NCI-H128 (cell line): ENCODE measurements at regions not wholly inside any gene's neighbourhood (a gene's known extent, or its start where the extent isn't known, plus 50 kb on each side); places are given as distances from the start of the nearest gene placed in this dataset.
"Not testable (repeated sequence)": the region's sequence is repeated elsewhere in the genome, so short reads cannot be mapped to it uniquely, and the experiment has no call there.

ENCODE experiments used
- DNase-seq: peaks from one replicate; lab custom pipeline; 2025; ENCODE audit not compliant: unreplicated experiment; lab: John Stamatoyannopoulos, UW

DNA sequence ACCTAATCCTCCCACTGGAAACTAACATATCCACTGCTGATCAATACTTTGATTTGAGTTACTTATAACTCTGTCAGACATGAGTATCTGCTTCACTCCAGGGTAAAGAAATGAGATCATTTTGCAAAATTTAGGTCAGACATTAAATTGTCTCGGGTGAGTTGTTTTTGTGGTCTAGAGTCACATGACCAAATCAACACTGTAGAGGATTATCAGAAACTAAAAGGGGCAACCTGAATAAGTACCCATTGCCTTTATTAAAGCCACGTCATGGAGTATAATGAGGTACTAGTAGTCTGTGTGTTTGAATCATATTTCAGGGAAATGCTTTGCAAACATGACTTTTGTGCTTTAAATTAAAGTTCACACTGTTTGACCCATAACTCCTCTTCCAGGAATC, 107.7 kb upstream of the ADO start:
- DNase-seq: no peak

DNA sequence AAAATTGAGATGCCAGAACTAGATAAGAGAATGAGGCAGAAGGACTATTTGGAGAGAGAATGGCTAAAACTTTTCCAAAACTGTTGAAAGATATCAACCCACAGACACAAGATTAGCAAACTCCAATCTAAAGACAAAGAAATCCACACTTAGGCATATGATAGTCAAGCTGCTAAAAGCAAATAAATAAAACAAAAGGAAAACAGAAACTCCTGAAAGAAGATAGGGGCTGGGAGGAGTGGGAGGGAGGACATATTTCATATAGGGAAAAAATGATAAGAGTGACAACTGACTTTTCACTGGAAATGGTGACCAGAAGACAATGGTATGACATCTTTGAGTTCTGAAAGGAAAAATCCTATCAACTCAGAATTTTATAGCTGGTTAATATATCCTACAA, 105.4 kb upstream of the ADO start:
- DNase-seq: no peak

DNA sequence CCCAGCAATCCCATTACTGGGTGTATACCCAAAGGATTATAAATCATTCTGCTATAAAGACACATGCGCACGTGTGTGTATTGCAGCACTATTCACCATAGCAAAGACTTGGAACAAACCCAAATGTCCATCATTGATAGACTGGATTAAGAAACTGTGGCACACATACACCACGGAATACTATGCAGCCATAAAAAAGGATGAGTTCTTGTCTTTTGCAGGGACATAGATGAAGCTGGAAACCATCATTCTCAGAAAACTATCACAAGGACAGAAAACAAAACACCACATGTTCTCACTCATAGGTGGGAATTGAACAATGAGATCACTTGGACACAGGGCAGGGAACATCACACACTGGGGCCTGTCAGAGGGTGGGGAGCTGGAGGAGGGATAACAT, 100.4 kb upstream of the ADO start:
- DNase-seq: not testable (repeated sequence)

DNA sequence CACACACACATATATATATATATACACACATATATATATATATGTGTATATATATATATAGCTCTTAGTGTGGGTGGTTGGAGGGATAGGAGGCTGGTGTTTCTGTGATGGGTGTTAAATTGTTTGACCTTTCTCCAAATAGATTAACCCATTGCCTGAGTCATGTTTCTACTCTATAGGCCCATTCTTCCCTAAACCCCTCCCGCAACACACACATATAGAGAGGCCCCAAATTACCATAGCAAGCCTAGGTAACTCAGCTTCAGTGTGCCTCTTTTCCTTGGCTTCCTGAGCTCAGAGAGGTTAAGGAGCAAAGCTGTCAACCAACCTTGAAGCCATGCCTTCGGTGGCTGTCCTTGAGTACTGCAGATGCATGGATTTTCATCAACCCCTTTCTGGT, 98.7 kb upstream of the ADO start:
- DNase-seq: no peak

DNA sequence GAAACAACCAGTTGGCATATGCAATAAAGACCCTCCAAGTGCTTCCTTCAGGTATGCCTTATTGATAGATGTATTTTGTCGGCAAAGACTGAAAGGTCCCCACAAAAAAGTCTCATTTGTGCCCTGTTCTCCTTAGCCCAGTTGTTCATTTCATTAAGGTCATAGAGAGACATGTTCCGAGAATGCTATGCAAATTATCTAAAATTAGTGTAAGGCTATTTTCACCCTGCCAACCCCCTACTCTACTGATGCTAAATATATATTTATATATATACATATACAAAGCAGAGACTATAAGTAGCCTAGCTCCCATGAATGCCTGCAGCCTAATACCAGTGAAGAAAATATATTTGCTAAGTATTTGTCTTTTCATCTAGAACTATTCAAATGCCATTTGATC, 96.7 kb upstream of the ADO start:
- DNase-seq: no peak

DNA sequence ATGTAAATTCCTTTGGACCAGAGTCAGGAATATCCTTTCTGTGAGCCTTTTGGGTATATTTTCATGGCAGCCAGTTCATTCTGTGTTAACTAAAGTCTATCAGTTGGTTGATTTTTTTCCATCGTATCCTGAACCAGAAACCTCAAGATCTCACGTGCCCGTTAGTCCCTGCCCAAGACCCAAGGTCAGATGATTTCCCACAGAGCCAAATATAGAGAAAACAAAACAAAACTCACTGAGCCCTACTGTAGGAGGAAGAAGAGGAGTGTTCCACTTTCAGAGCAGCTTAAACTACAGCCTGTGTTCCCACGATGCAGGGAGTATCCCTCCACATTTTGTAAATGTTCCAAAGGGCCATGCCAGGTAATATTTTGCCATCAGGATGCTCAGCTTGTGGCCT, 96.0 kb upstream of the ADO start:
- no peak for DNase-seq

DNA sequence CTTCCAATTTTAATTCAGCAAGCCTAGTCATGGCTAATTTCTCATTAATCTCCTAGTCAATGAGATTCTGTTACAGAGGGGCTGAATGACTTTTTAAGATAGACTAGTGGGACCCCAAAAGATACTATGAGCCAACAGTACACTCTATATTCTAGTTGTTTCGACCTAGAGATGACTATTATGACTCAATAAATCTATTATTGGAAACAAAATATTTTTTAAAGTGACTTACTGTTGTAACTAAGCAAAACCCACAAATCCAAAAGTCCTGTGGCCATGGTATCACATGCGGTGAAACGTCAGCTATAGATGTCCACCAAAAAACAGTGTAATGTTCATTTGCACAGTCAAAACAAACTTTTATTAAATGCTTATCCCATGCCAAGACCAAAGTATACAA, 95.3 kb upstream of the ADO start:
- DNase-seq: no peak

DNA sequence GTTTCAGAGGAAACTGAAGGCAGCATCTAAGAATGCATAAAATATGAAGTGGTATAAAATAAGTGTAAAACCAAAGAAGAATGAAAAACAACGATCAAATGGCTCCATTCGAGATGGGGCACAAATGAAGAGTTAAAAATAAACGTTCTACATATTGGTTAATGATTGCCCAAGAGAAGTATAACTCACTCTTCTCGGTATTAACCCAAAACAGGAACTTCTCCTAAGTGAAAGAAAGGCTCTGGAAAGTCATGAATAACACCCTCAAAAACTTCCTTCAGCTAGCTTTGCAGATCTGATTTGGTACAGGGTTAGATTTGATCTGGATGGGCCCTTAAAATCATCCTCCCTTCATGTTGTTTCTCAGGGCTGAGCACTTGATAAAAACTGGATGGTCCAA, 94.3 kb upstream of the ADO start:
- no peak for DNase-seq

DNA sequence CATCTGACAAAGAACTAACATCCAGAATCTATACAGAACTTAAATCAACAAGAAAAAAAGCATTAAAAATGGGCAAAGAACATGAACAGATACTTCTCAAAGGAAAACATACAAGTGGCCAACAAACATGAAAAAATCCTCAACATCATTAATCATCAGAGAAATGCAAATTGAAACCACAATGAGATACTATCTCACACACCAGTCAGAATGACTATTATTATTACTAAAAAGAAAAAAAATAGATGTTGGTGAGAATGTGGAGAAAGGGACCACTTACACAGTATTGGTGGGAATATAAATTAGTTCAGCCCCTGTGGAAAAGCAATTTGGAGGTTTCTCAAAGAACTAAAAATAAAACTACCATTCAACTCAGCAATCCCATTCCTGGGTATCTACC, 89.1 kb upstream of the ADO start:
- no peak for DNase-seq

DNA sequence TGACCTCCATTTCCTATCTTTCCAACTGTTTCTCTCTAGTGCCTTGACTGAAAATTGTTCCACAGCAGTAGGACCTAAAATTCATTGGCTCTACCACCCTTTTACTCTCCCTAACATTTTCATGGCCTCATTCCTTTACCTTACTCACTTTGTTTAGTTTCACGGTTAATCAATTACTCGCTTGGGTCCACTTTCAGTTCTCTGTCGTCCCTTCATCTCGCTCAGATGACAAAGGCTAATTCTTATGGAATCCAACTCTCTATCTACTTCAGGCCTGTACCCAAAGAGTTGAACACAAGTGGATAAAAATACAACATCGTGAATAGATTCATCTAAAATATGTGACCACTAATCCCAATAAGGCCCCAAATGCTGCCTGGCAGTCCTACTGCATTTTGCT, 85.9 kb upstream of the ADO start:
- no peak for DNase-seq

DNA sequence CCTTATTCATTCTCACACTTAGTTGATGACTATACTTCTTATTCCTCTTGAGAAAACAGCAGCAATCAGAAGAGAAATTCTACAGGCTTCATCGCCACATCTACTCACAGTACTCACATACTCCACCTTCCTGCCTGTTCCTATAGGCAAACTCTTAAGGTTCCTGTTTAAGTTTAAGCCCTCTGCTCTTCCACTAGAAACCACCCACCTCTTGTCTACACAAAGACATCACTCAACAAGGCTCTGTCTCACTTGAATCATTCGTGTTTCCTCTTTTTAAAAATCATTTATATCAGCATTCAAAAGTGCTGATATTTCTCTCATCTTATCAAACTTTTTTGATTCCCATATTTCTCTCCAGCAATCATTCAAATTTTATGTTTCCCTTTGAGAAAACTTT, 85.5 kb upstream of the ADO start:
- no peak for DNase-seq

DNA sequence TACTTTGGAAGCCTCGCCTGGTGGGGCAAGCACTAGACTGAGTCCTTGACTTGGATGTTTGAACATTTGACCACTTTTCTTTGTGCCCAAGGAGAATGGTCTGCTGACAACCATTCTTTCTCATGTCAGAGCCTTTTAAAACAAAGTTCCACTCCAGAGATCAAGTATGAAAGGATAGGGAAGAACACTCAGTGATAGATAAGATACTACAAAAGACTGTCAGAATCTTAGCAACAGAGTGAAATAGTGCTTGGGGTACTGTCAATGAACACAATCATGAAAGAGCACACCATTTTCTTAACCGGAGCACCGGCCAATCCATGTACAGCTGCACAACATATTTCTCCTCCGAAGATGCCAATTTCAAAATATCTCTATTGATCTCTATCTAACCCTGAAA, 82.8 kb upstream of the ADO start:
- no peak for DNase-seq

DNA sequence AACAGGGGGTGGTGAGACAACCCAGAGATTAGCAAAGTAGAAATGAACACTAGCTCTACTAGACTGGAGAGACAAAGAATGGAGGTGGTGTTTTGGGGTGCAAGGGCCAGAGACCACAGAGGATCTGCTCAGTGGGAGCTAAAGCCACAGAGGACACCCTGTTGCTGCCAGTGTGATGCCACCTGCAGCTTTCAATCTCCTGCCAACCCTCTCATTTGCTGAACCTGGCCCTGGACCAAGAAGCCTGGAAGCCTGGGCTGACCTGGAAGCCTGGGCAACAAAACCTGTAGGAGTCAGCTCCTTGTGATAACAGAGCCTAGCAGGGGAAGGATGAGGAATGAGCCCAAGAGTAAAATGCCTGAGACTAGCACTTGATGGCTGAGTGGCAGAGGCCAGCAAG, 81.1 kb upstream of the ADO start:
- DNase-seq: no peak

DNA sequence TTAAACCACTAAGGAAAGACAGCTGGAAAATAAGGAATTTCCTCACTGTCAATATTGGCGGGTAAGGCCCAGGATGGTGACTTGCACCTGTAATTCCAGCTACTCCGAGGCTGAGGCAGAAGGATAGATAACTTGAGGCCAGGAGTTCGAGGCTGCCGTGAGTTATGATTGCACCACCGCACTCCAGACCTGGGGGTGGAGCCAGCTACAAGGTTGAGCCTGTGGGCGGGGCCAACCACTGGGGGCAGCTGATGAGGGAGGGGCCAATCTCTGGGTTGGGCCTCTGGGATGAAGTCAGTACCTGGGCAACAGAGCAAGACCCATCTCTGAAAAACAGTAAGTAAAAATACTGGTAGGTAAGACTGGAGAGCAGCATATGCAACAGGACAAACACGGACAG, 80.1 kb upstream of the ADO start:
- no peak for DNase-seq

DNA sequence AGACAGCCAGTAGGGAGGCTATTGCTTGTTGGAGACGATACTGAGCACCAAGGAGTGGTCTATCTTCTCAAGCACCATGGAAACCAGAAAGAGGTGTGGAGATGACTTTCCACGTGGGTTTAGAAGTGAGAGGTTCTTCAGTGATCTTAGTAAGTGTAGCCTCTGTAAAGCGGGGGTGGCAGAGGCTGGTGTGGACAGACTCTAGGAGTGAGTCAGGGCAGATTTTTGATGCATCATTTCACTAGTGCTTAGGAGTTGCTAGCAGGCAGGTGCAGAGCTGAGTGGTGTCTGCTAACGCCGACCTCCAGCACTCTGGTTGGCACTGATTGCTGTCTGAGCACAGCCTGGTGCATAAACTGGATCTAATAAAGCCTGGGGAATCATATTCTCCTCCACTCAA, 78.4 kb upstream of the ADO start:
- DNase-seq: no peak

DNA sequence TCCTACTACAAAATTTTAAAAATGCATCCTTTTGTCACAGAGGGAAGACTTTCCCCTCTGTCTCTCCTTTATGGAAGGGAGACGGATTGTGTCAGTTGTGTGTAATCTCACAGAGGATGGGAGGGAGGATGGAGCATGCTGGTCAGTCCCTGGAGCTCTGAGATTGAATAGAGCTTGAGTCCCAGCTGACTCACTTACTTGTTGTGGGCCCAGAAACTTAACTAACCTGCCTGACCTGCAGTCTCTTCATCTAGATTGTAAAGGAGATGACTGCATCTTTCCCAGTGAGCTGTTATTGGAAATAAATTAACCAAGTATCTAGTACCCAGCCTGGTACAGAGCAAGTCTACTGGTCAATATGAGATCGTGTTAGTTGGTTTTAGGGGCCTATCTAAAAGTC, 77.9 kb upstream of the ADO start:
- DNase-seq: no peak

DNA sequence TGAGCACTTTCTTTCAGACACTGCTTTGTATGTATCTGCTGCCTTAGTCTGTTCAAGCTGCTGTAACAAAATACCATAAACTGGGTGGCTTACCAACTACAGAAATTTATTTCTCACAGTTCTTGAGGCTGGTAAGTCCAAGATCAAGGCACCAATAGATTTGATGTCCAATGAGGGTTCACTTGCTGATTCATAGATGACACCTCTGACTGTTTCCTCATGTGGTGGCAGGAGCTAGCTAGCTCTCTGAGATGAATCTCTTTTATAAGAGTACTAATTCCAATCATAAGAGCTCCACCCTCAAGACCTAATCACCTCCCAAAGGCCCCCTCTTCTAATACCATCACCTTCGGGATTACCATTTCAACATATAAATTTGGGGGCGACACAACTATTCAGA, 76.6 kb upstream of the ADO start:
- no peak for DNase-seq

DNA sequence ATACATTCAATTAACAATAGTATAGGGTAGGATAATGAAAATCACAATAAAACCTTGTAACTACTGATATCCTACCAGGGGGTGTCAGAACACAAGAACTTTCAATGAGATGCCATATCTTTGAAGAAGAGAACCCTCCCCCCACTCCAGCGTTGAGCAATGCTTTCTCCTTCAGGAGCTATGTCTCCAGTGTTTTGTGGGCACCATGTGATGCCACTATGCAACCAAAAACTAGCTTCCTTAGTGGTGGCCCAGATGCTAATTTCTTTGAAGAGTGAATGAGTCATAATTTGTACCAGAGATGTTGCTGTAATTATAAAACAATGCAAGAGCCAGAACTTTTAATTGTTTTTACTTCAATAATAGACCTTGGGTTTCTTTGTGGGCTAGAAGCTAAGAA, 76.0 kb upstream of the ADO start:
- DNase-seq: no peak

DNA sequence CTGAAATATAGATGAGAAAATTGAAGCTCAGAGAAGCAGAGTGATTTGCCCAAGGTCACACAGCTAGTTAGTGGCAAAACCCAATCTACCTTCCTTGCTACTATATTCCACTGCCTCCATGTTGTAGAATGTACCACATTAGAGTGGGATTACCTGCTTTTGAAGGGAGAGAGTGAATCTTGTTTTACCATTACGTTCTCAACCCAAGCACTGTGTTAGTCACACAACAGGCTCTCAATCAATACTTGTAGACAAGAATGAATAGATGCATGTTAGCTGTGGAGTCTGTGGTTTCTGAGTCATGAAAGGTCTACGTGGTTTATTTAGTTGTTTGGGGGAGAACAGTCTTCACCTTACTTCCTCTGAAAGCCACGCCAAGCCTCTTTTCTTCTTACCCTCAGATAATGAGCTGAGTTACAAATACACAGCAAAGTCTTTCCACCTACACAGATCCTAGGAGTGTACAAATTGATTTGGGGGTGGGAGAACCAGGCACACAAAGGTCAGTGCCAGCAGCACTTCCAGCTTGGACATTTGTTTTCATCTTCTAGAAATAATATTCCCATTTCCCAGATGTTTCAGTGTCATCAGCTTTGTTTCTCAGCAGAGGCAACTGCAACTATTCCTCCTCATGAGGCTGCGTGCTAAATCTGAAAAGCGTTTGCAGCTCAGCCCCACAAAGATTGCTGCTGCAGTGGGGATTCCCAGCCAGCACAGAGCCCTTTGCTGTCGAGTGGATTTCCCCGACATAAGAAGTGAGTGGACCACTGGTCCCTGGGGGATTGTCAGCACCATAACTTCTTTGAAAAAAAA, 71.5 kb upstream of the ADO start:
- DNase-seq: no peak

DNA sequence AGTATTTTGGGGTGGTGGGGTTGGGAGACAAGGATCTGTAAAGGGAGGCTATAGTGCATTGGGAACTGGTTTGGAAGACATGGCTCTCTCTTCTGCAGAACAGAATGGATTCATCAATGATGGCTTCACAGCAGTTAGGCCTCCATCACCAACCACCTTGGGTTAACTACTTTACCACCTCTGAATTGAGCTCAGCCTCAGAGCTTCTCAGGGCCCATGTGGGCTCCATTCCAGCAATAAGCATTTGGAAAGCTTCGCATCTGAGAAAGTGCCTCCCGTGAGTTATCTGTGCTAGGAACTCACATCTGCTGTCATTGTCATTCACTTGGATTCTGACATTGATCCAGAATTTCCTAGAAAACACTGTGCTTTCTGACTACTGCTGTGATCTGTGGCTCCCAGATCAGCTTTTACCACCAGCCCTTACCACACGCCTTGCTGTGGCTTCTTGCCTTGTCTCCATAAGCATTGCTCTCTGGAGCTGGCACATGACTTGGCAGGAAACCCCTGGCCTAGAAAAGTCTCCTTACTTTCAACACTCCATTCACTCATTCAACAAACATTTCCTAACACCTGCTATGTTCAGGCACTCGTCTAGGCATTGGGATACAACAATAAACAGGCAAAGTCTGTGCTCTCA, 70.7 kb upstream of the ADO start:
- DNase-seq: no peak

DNA sequence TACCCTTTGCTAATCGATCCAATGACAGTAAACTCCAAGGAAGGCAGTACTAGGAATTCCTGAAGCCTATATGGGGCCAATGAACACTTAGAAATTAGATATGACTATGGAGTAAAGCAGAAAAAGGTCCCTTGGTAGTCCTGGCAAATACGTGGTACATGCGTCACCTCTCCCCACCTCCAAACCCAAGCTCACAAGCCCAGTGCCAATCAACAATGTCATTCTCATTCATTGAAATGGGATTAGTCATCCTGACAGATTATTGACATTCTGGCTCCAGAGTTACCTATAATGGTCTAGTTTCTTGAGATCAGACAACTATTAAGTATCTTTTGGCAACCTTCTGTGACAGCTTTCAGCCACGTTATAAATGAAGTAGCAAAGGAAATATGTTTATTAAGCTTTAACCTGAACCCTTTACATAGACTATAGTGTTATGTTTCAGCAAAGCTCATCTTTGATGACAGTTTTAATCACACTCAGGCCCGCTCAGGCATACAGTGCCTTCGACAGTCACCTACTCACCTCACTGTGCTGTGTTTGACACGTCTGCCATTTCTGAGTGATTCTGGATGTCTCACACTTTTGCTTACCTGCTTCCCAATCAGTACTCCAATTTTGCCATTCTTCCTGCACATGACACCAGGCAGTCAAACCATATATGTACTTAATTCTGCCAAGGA, 69.6 kb upstream of the ADO start:
- no peak for DNase-seq

DNA sequence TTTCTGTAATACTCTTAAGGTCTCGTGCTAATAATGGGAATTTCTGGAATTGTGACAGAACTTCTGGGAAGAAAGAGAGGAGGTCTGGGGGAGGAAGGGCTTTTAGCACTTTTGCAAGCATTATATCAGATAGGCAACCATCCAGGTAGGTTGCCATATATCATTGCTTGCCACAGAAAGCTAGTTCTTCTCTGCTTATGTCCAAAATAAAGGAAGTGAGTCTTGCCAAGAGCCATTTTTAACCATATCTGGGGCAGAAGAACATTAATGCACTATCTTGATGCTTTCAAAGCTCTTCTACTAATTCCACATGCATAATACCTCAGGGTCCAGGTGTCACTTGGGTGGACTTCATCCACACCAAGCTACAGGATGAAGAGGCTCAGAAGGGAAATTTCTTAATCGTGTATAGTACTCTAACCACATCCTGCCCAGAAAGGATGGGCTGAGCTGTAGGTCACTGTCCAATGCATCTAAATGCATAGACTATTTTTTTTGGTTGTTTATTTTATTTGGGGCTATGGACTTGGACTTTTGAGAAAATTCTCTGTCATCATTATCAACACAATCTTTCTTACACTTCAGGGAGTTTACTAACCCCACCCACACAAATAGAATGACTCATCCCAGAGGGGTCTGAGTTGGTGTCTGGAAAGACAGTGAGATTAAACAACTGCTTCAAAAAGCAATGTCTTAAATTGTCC, 68.9 kb upstream of the ADO start:
- DNase-seq: no peak
